Trophoblast cell (in vitro differentiated cells and primary cell): ENCODE measurements at regions not wholly inside any gene's neighbourhood (a gene's known extent, or its start where the extent isn't known, plus 50 kb on each side); places are given as distances from the start of the nearest gene placed in this dataset.

Source experiments
- DNase-seq, 2 donors: peaks; one replicate each; pipeline ENCODE4 v3.0.0-alpha.2; 2016
- H2AFZ ChIP-seq: 2 replicates; pipeline ENCODE4 v1.6.1; 2013; ENCODE audit warnings: low read length, moderate library complexity, mild to moderate bottlenecking; ENCODE audit not compliant: insufficient read depth, poor library complexity
- H2AK5ac ChIP-seq: 2 replicates; pipeline ENCODE4 v1.6.1; 2013; ENCODE audit warnings: mild to moderate bottlenecking, low read length
- H2BK120ac ChIP-seq: 2 replicates; pipeline ENCODE4 v1.6.1; 2013; ENCODE audit warnings: low read length, mild to moderate bottlenecking, moderate library complexity; ENCODE audit not compliant: insufficient read depth, poor library complexity
- H2BK12ac ChIP-seq: 2 replicates; pipeline ENCODE4 v1.6.1; 2013; ENCODE audit warnings: mild to moderate bottlenecking, low read length, moderate library complexity
- H2BK5ac ChIP-seq: 2 replicates; pipeline ENCODE4 v1.6.1; 2013; ENCODE audit warnings: low read length, low read depth, moderate library complexity, mild to moderate bottlenecking; ENCODE audit not compliant: poor library complexity
- H3K14ac ChIP-seq: 2 replicates; pipeline ENCODE4 v1.6.1; 2013; ENCODE audit warnings: mild to moderate bottlenecking, low read length
- H3K18ac ChIP-seq: 2 replicates; pipeline ENCODE4 v1.6.1; 2013; ENCODE audit warnings: mild to moderate bottlenecking, low read length
- H3K23ac ChIP-seq: 2 replicates; pipeline ENCODE4 v1.6.1; 2013; ENCODE audit warnings: low read length
- H3K27ac ChIP-seq: 2 replicates; pipeline ENCODE4 v1.5.1; 2013; ENCODE audit warnings: low read depth, mild to moderate bottlenecking, inconsistent platforms, low read length, moderate library complexity
- H3K27me3 ChIP-seq: 2 replicates; pipeline ENCODE4 v1.6.1; 2013; ENCODE audit warnings: inconsistent platforms, mild to moderate bottlenecking, low read length, moderate library complexity; ENCODE audit not compliant: insufficient read depth
- H3K36me3 ChIP-seq, 2 experiments: 1 replicate in 1 of 2; 2 replicates in 1 of 2; pipeline ENCODE4 v1.6.1; 2013; ENCODE audit warnings: low read length in 2 of 2, mild to moderate bottlenecking in 2 of 2, moderate library complexity in 1 of 2; ENCODE audit not compliant: insufficient read depth in 2 of 2, control insufficient read depth in 1 of 2
- H3K4ac ChIP-seq: 2 replicates; pipeline ENCODE4 v1.6.1; 2013; ENCODE audit warnings: low read depth, mild to moderate bottlenecking, low read length, moderate library complexity
- H3K4me1 ChIP-seq, 2 experiments: 1 replicate in 1 of 2; 2 replicates in 1 of 2; pipeline ENCODE4 v1.6.1; 2013; ENCODE audit warnings: low read length in 2 of 2, mild to moderate bottlenecking in 2 of 2, moderate library complexity in 1 of 2; ENCODE audit not compliant: insufficient read depth in 2 of 2, control insufficient read depth in 1 of 2
- H3K4me2 ChIP-seq: 2 replicates; pipeline ENCODE4 v1.6.1; 2013; ENCODE audit warnings: inconsistent platforms, mild to moderate bottlenecking, low read length, moderate library complexity
- H3K4me3 ChIP-seq: 2 replicates; pipeline ENCODE4 v1.5.1; 2013; ENCODE audit warnings: mild to moderate bottlenecking, low read depth, low read length, inconsistent platforms
- H3K79me1 ChIP-seq: one replicate; pipeline ENCODE4 v1.6.1; 2013; ENCODE audit warnings: low read length
- H3K79me2 ChIP-seq: 2 replicates; pipeline ENCODE4 v1.6.1; 2013; ENCODE audit warnings: low read length, mild to moderate bottlenecking; ENCODE audit not compliant: control insufficient read depth, insufficient read depth, poor library complexity
- H3K9ac ChIP-seq: 2 replicates; pipeline ENCODE4 v1.6.1; 2013; ENCODE audit warnings: mild to moderate bottlenecking, low read length
- H3K9me3 ChIP-seq: 2 replicates; pipeline ENCODE4 v1.6.1; 2013; ENCODE audit warnings: low read depth, mild to moderate bottlenecking, control low read depth, inconsistent platforms, low read length; ENCODE audit not compliant: insufficient read depth
- H4K12ac ChIP-seq: 2 replicates; pipeline ENCODE4 v1.6.1; 2013; ENCODE audit warnings: low read depth, mild to moderate bottlenecking, low read length, moderate library complexity
- H4K8ac ChIP-seq: 2 replicates; pipeline ENCODE4 v1.6.1; 2013; ENCODE audit warnings: low read depth, mild to moderate bottlenecking, low read length, moderate library complexity
- H4K91ac ChIP-seq: one replicate; pipeline ENCODE4 v1.6.1; 2013; ENCODE audit warnings: low read depth, mild to moderate bottlenecking, low read length, moderate library complexity
- WGBS: extraction: QIAGEN DNeasy Blood & Tissue Kit; methylation state at CpG from one replicate; pipeline ENCODE4 v1.1.7; 2013; ENCODE audit warnings: missing lambda C conversion rate; ENCODE audit not compliant: insufficient read length, insufficient coverage; ENCODE audit errors: extremely low coverage; 5-methylcytosine and 5-hydroxymethylcytosine counted together

- H3K9me3 ChIP-seq: peaks cover under 1% of the 10 kb centered on the region
- H3K4ac ChIP-seq: no peak overlapping the region
- H4K8ac ChIP-seq: no peak overlapping the region
- no peak overlapping the region for H3K14ac ChIP-seq
- H3K9ac ChIP-seq: no peak overlapping the region
- no peaks in the 10 kb centered on the region for H3K36me3 ChIP-seq
- WGBS: no CpG with 5 or more reads among the region's 7 CpGs
- no peak overlapping the region for H3K18ac ChIP-seq
- H3K4me1 ChIP-seq: peaks cover under 1 to 3% of the 10 kb centered on the region in 2 experiments
- H2BK5ac ChIP-seq: no peak overlapping the region
- H2BK12ac ChIP-seq: no peak overlapping the region
- no peak for DNase-seq
- no peaks in the 10 kb centered on the region for H3K27me3 ChIP-seq
- H2BK120ac ChIP-seq: no peak overlapping the region
- H3K4me2 ChIP-seq: no peak overlapping the region
- no peaks in the 10 kb centered on the region for H3K79me1 ChIP-seq
- no peak overlapping the region for H4K12ac ChIP-seq
- no peak overlapping the region for H3K27ac ChIP-seq
- H3K79me2 ChIP-seq: no peaks in the 10 kb centered on the region
- H2AFZ ChIP-seq: no peak overlapping the region
- H3K4me3 ChIP-seq: no peak overlapping the region
- H3K23ac ChIP-seq: no peak overlapping the region
- no peak overlapping the region for H2AK5ac ChIP-seq
- H4K91ac ChIP-seq: no peak overlapping the region
Observed at GRCh38 chr15:98438907-98439306, 209.4 kb upstream of the IGF1R start.

GRCh38 chr15:98439523-98439942, 208.8 kb upstream of the IGF1R start:
- Histone ChIP-seq H3K4me2 (no peak overlapping the region), H4K91ac (no peak overlapping the region), H2BK120ac (no peak overlapping the region), H4K8ac (no peak overlapping the region), H4K12ac (no peak overlapping the region), H3K4me1 (peaks cover 6 to 9% of the 10 kb centered on the region in 2 experiments), H3K27me3 (no peaks in the 10 kb centered on the region), H3K23ac (no peak overlapping the region), H3K14ac (no peak overlapping the region), H3K4me3 (no peak overlapping the region), H2AFZ (no peak overlapping the region), H2BK12ac (no peak overlapping the region), H3K4ac (no peak overlapping the region), H3K79me1 (no peaks in the 10 kb centered on the region), H2BK5ac (no peak overlapping the region), H3K9me3 (no peaks in the 10 kb centered on the region), H3K79me2 (no peaks in the 10 kb centered on the region), H3K27ac (no peak overlapping the region), H3K36me3 (no peaks in the 10 kb centered on the region), H3K18ac (no peak overlapping the region), H3K9ac (no peak overlapping the region), H2AK5ac (no peak overlapping the region)
- no CpG with 5 or more reads among the region's 6 CpGs for WGBS
- DNase-seq: no peak

- Histone ChIP-seq H3K18ac (no peak overlapping the region), H3K79me2 (no peaks in the 10 kb centered on the region), H3K4me1 (peaks cover 7 to 9% of the 10 kb centered on the region in 2 experiments), H3K14ac (no peak overlapping the region), H4K91ac (no peak overlapping the region), H3K23ac (no peak overlapping the region), H4K8ac (no peak overlapping the region), H3K79me1 (no peaks in the 10 kb centered on the region), H3K4ac (no peak overlapping the region), H2BK12ac (no peak overlapping the region), H4K12ac (no peak overlapping the region), H3K4me3 (no peak overlapping the region), H3K27me3 (no peaks in the 10 kb centered on the region), H2BK5ac (no peak overlapping the region), H3K9ac (no peak overlapping the region), H2AFZ (no peak overlapping the region), H2BK120ac (no peak overlapping the region), H3K27ac (no peak overlapping the region), H3K36me3 (no peaks in the 10 kb centered on the region), H3K9me3 (no peaks in the 10 kb centered on the region), H2AK5ac (no peak overlapping the region), H3K4me2 (no peak overlapping the region)
- WGBS: no CpG with 5 or more reads among the region's 8 CpGs
- DNase-seq: no peak
Observed at GRCh38 chr15:98440917-98441316, 207.4 kb upstream of the IGF1R start.

- no peak overlapping the region for H2BK5ac ChIP-seq
- H2BK12ac ChIP-seq: no peak overlapping the region
- H3K4me1 ChIP-seq: peaks cover 7 to 9% of the 10 kb centered on the region in 2 experiments
- H3K14ac ChIP-seq: no peak overlapping the region
- no peak overlapping the region for H3K9ac ChIP-seq
- H3K79me2 ChIP-seq: no peaks in the 10 kb centered on the region
- no peak overlapping the region for H4K8ac ChIP-seq
- DNase-seq: no peak
- H3K18ac ChIP-seq: no peak overlapping the region
- no peak overlapping the region for H2AFZ ChIP-seq
- no peak overlapping the region for H2AK5ac ChIP-seq
- no peaks in the 10 kb centered on the region for H3K79me1 ChIP-seq
- no peak overlapping the region for H3K4me2 ChIP-seq
- no peak overlapping the region for H3K23ac ChIP-seq
- H4K12ac ChIP-seq: no peak overlapping the region
- H3K27ac ChIP-seq: no peak overlapping the region
- no peaks in the 10 kb centered on the region for H3K9me3 ChIP-seq
- no CpG with 5 or more reads among the region's 5 CpGs for WGBS
- H3K4ac ChIP-seq: no peak overlapping the region
- no peaks in the 10 kb centered on the region for H3K27me3 ChIP-seq
- H3K36me3 ChIP-seq: no peaks in the 10 kb centered on the region
- no peak overlapping the region for H4K91ac ChIP-seq
- no peak overlapping the region for H2BK120ac ChIP-seq
- no peak overlapping the region for H3K4me3 ChIP-seq
Observed at GRCh38 chr15:98441599-98441998, 206.7 kb upstream of the IGF1R start.
